T-helper 2 cell treated with Interferon-gamma antibody and Interleukin-4, amounts not matched to agents 5 μg/mL and 100 μg/mL, for 36 hours (primary cell): ENCODE measurements at regions not wholly inside any gene's neighbourhood (a gene's known extent, or its start where the extent isn't known, plus 50 kb on each side); places are given as distances from the start of the nearest gene placed in this dataset.
A peak's percentile ranks its signal among the peaks of the same experiment; 100 is the strongest.

Experiments
- DNase-seq: peaks from one replicate; pipeline ENCODE4 v3.0.0; 2021; ENCODE audit warnings: low spot score
- H3K27ac Mint-ChIP-seq: one replicate; pipeline ENCODE4 v1.8.0; 2021; ENCODE audit warnings: mild to moderate bottlenecking, mixed read lengths
- H3K27me3 Mint-ChIP-seq: one replicate; pipeline ENCODE4 v1.8.0; 2021; ENCODE audit warnings: low read depth, mixed read lengths
- H3K36me3 Mint-ChIP-seq: one replicate; pipeline ENCODE4 v1.8.0; 2021; ENCODE audit warnings: low read depth, mixed read lengths
- H3K4me1 Mint-ChIP-seq: one replicate; pipeline ENCODE4 v1.8.0; 2021; ENCODE audit warnings: low read depth, mixed read lengths
- H3K4me3 Mint-ChIP-seq: one replicate; pipeline ENCODE4 v1.8.0; 2022; ENCODE audit warnings: mild to moderate bottlenecking, moderate library complexity, mixed read lengths
- H3K9me3 Mint-ChIP-seq: one replicate; pipeline ENCODE4 v1.8.0; 2021; ENCODE audit warnings: mixed read lengths

- H3K4me1 Mint-ChIP-seq, result peaks cover 28% of the 10 kb centered on the region
- DNase-seq, result no peak
- peaks cover 6% of the 10 kb centered on the region for H3K27me3 Mint-ChIP-seq
- H3K4me3 Mint-ChIP-seq, result no peak overlapping the region
- no peaks in the 10 kb centered on the region for H3K36me3 Mint-ChIP-seq
- no peak overlapping the region for H3K27ac Mint-ChIP-seq
- peaks cover 4% of the 10 kb centered on the region for H3K9me3 Mint-ChIP-seq
These were observed 51.3 kb downstream of the OR10H4 start for GRCh38 chr19:16000024-16000663.

GRCh38 chr19:16001481-16002312, 52.9 kb downstream of the OR10H4 start:
- H3K36me3 Mint-ChIP-seq, result no peaks in the 10 kb centered on the region
- DNase-seq, result peak; percentile 47
- peaks cover 4% of the 10 kb centered on the region for H3K27me3 Mint-ChIP-seq
- peak overlapping the region; percentile 83 for H3K4me3 Mint-ChIP-seq
- H3K4me1 Mint-ChIP-seq, result peaks cover 28% of the 10 kb centered on the region
- H3K27ac Mint-ChIP-seq, result peak overlapping the region; percentile 49
- peaks cover 1% of the 10 kb centered on the region for H3K9me3 Mint-ChIP-seq

GRCh38 chr19:16002406-16003384, 53.9 kb downstream of the OR10H4 start:
- Mint-ChIP-seq H3K27ac (peak overlapping the region; percentile 49), H3K4me1 (peaks cover 28% of the 10 kb centered on the region)
- DNase-seq, result no peak

GRCh38 chr19:16003391-16003790, 54.6 kb downstream of the OR10H4 start:
- H3K27ac Mint-ChIP-seq, result no peak overlapping the region
- no peak for DNase-seq
- no peak overlapping the region for H3K4me3 Mint-ChIP-seq

More at GRCh38 chr19:16002406-16003384, 53.9 kb downstream of the OR10H4 start:
- H3K27me3 Mint-ChIP-seq, result peaks cover 3% of the 10 kb centered on the region
- no peaks in the 10 kb centered on the region for H3K36me3 Mint-ChIP-seq
- no peaks in the 10 kb centered on the region for H3K9me3 Mint-ChIP-seq
- H3K4me3 Mint-ChIP-seq, result peak overlapping the region; percentile 83

GRCh38 chr19:16005925-16006324, 57.1 kb downstream of the OR10H4 start:
- no peak overlapping the region for H3K4me3 Mint-ChIP-seq
- no peaks in the 10 kb centered on the region for H3K9me3 Mint-ChIP-seq
- H3K36me3 Mint-ChIP-seq, result no peaks in the 10 kb centered on the region
- no peak for DNase-seq
- H3K27me3 Mint-ChIP-seq, result peaks cover 2% of the 10 kb centered on the region
- peaks cover 21% of the 10 kb centered on the region for H3K4me1 Mint-ChIP-seq
- no peak overlapping the region for H3K27ac Mint-ChIP-seq

More at GRCh38 chr19:16003391-16003790, 54.6 kb downstream of the OR10H4 start:
- Mint-ChIP-seq H3K36me3 (no peaks in the 10 kb centered on the region), H3K4me1 (peaks cover 28% of the 10 kb centered on the region), H3K27me3 (peaks cover 2% of the 10 kb centered on the region), H3K9me3 (no peaks in the 10 kb centered on the region)

GRCh38 chr19:16012552-16012951, 63.7 kb upstream of the TPM4 start:
- no peak for DNase-seq

GRCh38 chr19:16013181-16013850, 63.0 kb upstream of the TPM4 start:
- no peak overlapping the region for H3K27ac Mint-ChIP-seq
- H3K4me3 Mint-ChIP-seq, result no peak overlapping the region
- H3K27me3 Mint-ChIP-seq, result peaks cover 2% of the 10 kb centered on the region
- no peaks in the 10 kb centered on the region for H3K36me3 Mint-ChIP-seq
- DNase-seq, result no peak
- H3K9me3 Mint-ChIP-seq, result no peaks in the 10 kb centered on the region
- no peaks in the 10 kb centered on the region for H3K4me1 Mint-ChIP-seq

More at GRCh38 chr19:16012552-16012951, 63.7 kb upstream of the TPM4 start:
- no peaks in the 10 kb centered on the region for H3K9me3 Mint-ChIP-seq
- no peak overlapping the region for H3K27ac Mint-ChIP-seq
- no peaks in the 10 kb centered on the region for H3K4me1 Mint-ChIP-seq
- H3K4me3 Mint-ChIP-seq, result no peak overlapping the region
- no peaks in the 10 kb centered on the region for H3K36me3 Mint-ChIP-seq
- peaks cover 2% of the 10 kb centered on the region for H3K27me3 Mint-ChIP-seq

GRCh38 chr19:16013851-16014840, 62.1 kb upstream of the TPM4 start:
- no peak overlapping the region for H3K4me3 Mint-ChIP-seq
- no peaks in the 10 kb centered on the region for H3K9me3 Mint-ChIP-seq
- no peak overlapping the region for H3K27ac Mint-ChIP-seq
- DNase-seq, result no peak
- peaks cover 2% of the 10 kb centered on the region for H3K27me3 Mint-ChIP-seq
- no peaks in the 10 kb centered on the region for H3K4me1 Mint-ChIP-seq
- H3K36me3 Mint-ChIP-seq, result no peaks in the 10 kb centered on the region

- Mint-ChIP-seq H3K27me3 (peaks cover 2% of the 10 kb centered on the region), H3K36me3 (no peaks in the 10 kb centered on the region), H3K4me1 (no peaks in the 10 kb centered on the region), H3K27ac (no peak overlapping the region), H3K4me3 (no peak overlapping the region), H3K9me3 (no peaks in the 10 kb centered on the region)
- no peak for DNase-seq
These were observed 61.1 kb upstream of the TPM4 start for GRCh38 chr19:16014923-16015804.

GRCh38 chr19:16015805-16016173, 60.5 kb upstream of the TPM4 start:
- DNase-seq, result no peak
- Mint-ChIP-seq H3K4me1 (no peaks in the 10 kb centered on the region), H3K4me3 (no peak overlapping the region), H3K27ac (no peak overlapping the region), H3K27me3 (peaks cover under 1% of the 10 kb centered on the region), H3K9me3 (no peaks in the 10 kb centered on the region), H3K36me3 (no peaks in the 10 kb centered on the region)

- H3K9me3 Mint-ChIP-seq, result no peaks in the 10 kb centered on the region
- H3K27me3 Mint-ChIP-seq, result no peaks in the 10 kb centered on the region
- no peak overlapping the region for H3K27ac Mint-ChIP-seq
- DNase-seq, result no peak
- no peaks in the 10 kb centered on the region for H3K36me3 Mint-ChIP-seq
- no peaks in the 10 kb centered on the region for H3K4me1 Mint-ChIP-seq
- H3K4me3 Mint-ChIP-seq, result no peak overlapping the region
These were observed 59.8 kb upstream of the TPM4 start for GRCh38 chr19:16016226-16017137.
